ENCODE measurements at regions not wholly inside any gene's neighbourhood (a gene's known extent, or its start where the extent isn't known, plus 50 kb on each side); places are given as distances from the start of the nearest gene placed in this dataset.

- Histone ChIP-seq H3K79me2 (ENCODE audit: low read length) (no peaks in the 10 kb centered on the region), H4K20me1 (ENCODE audit: insufficient read depth, low read length) (no peaks in the 10 kb centered on the region), H3K4me3 (ENCODE audit: low read length) (no peak overlapping the region), H3K9ac (ENCODE audit: low read length) (no peak overlapping the region), H3K27me3 (replicated peaks; ENCODE audit: insufficient read depth, low read length) (no peaks in the 10 kb centered on the region), H3K4me1 (ENCODE audit: low read length) (no peaks in the 10 kb centered on the region), H3K36me3 (replicated peaks; ENCODE audit: insufficient read depth, low read length) (no peaks in the 10 kb centered on the region), H3F3A (ENCODE audit: insufficient read depth, low read length) (no peaks in the 10 kb centered on the region), H3K27ac (ENCODE audit: low read length) (no peak overlapping the region), H3K9me2 (replicated peaks; ENCODE audit: insufficient read depth, low read length) (no peaks in the 10 kb centered on the region), H2AFZ (ENCODE audit: low read length) (no peak overlapping the region), H3K4me2 (ENCODE audit: low read depth, low read length) (no peak overlapping the region), H3K9me3 (replicated peaks; ENCODE audit: insufficient read depth, low read length) (no peaks in the 10 kb centered on the region; the same call in 1 of the 2 replicates)
- no peak for DNase-seq
- TF ChIP-seq EZH2phosphoT487 (IDR thresholded peaks at IDR 0.05; ENCODE audit: low read length) (no peak), EZH2 (optimal IDR thresholded peaks at IDR 0.05; ENCODE audit: low read depth, low read length) (no peak), CTCF (IDR thresholded peaks at IDR 0.05; ENCODE audit: low read length) (no peak)
Measured at GRCh38 chr2:52526735-52527134, 1240.9 kb upstream of the CHAC2 start.

GRCh38 chr2:52520644-52521043, 1247.0 kb upstream of the CHAC2 start:
- DNase-seq, result no peak
- no peaks in the 10 kb centered on the region for H3K27me3 ChIP-seq (replicated peaks; ENCODE audit: insufficient read depth, low read length)
- no peaks in the 10 kb centered on the region for H3K9me2 ChIP-seq (replicated peaks; ENCODE audit: insufficient read depth, low read length)
- no peaks in the 10 kb centered on the region for H3K4me1 ChIP-seq (ENCODE audit: low read length)
- H3K4me2 ChIP-seq (ENCODE audit: low read depth, low read length), result no peak overlapping the region
- TF ChIP-seq EZH2 (optimal IDR thresholded peaks at IDR 0.05; ENCODE audit: low read depth, low read length), result no peak
- TF ChIP-seq EZH2phosphoT487 (IDR thresholded peaks at IDR 0.05; ENCODE audit: low read length), result no peak
- no peaks in the 10 kb centered on the region for H3K79me2 ChIP-seq (ENCODE audit: low read length)
- no peaks in the 10 kb centered on the region for H3F3A ChIP-seq (ENCODE audit: insufficient read depth, low read length)
- no peaks in the 10 kb centered on the region; the same call in 1 of the 2 replicates for H3K9me3 ChIP-seq (replicated peaks; ENCODE audit: insufficient read depth, low read length)
- H3K9ac ChIP-seq (ENCODE audit: low read length), result no peak overlapping the region
- no peak overlapping the region for H2AFZ ChIP-seq (ENCODE audit: low read length)
- H4K20me1 ChIP-seq (ENCODE audit: insufficient read depth, low read length), result no peaks in the 10 kb centered on the region
- H3K27ac ChIP-seq (ENCODE audit: low read length), result no peak overlapping the region
- H3K36me3 ChIP-seq (replicated peaks; ENCODE audit: insufficient read depth, low read length), result no peaks in the 10 kb centered on the region
- no peak overlapping the region for H3K4me3 ChIP-seq (ENCODE audit: low read length)

GRCh38 chr2:52518678-52519077, 1248.9 kb upstream of the CHAC2 start:
- no peaks in the 10 kb centered on the region for H3K4me1 ChIP-seq (ENCODE audit: low read length)
- H3F3A ChIP-seq (ENCODE audit: insufficient read depth, low read length), result no peaks in the 10 kb centered on the region
- H3K9me3 ChIP-seq (replicated peaks; ENCODE audit: insufficient read depth, low read length), result no peaks in the 10 kb centered on the region
- DNase-seq, result no peak
- no peak overlapping the region for H3K9ac ChIP-seq (ENCODE audit: low read length)
- no peaks in the 10 kb centered on the region for H3K9me2 ChIP-seq (replicated peaks; ENCODE audit: insufficient read depth, low read length)
- no peaks in the 10 kb centered on the region for H4K20me1 ChIP-seq (ENCODE audit: insufficient read depth, low read length)
- H3K36me3 ChIP-seq (replicated peaks; ENCODE audit: insufficient read depth, low read length), result no peaks in the 10 kb centered on the region
- H3K27me3 ChIP-seq (replicated peaks; ENCODE audit: insufficient read depth, low read length), result no peaks in the 10 kb centered on the region
- no peak overlapping the region for H3K4me3 ChIP-seq (ENCODE audit: low read length)
- no peak overlapping the region for H2AFZ ChIP-seq (ENCODE audit: low read length)
- H3K27ac ChIP-seq (ENCODE audit: low read length), result no peak overlapping the region
- TF ChIP-seq EZH2 (optimal IDR thresholded peaks at IDR 0.05; ENCODE audit: low read depth, low read length), result no peak
- H3K79me2 ChIP-seq (ENCODE audit: low read length), result no peaks in the 10 kb centered on the region
- H3K4me2 ChIP-seq (ENCODE audit: low read depth, low read length), result no peak overlapping the region

GRCh38 chr2:52512760-52513159, 1254.8 kb upstream of the CHAC2 start:
- DNase-seq, result no peak
- TF ChIP-seq EZH2 (optimal IDR thresholded peaks at IDR 0.05; ENCODE audit: low read depth, low read length) (no peak), CTCF (IDR thresholded peaks at IDR 0.05; ENCODE audit: low read length) (no peak), EZH2phosphoT487 (IDR thresholded peaks at IDR 0.05; ENCODE audit: low read length) (no peak)
- Histone ChIP-seq H3K4me3 (ENCODE audit: low read length) (no peak overlapping the region), H3K9me2 (replicated peaks; ENCODE audit: insufficient read depth, low read length) (no peaks in the 10 kb centered on the region), H3K79me2 (ENCODE audit: low read length) (no peaks in the 10 kb centered on the region), H3K9me3 (replicated peaks; ENCODE audit: insufficient read depth, low read length) (no peaks in the 10 kb centered on the region), H3K27ac (ENCODE audit: low read length) (no peak overlapping the region), H2AFZ (ENCODE audit: low read length) (no peak overlapping the region), H3F3A (ENCODE audit: insufficient read depth, low read length) (no peaks in the 10 kb centered on the region), H4K20me1 (ENCODE audit: insufficient read depth, low read length) (no peaks in the 10 kb centered on the region), H3K36me3 (replicated peaks; ENCODE audit: insufficient read depth, low read length) (no peaks in the 10 kb centered on the region), H3K4me1 (ENCODE audit: low read length) (no peaks in the 10 kb centered on the region), H3K4me2 (ENCODE audit: low read depth, low read length) (no peak overlapping the region), H3K27me3 (replicated peaks; ENCODE audit: insufficient read depth, low read length) (no peaks in the 10 kb centered on the region), H3K9ac (ENCODE audit: low read length) (no peak overlapping the region)
